MCF 10A (cell line): ENCODE measurements at regions not wholly inside any gene's neighbourhood (a gene's known extent, or its start where the extent isn't known, plus 50 kb on each side); places are given as distances from the start of the nearest gene placed in this dataset.

Source experiments
- BruUV-seq: library from RNA; stranded (reverse); fragments of 400-500 nt; replicated peaks from 2 replicates; lab custom pipeline; 2021; lab: Mats Ljungman, UMichigan
- CTCF ChIA-PET: fragments of 300-600 bp; sonication (Branson Sonifier 250); formaldehyde crosslinking; extraction: SDS; loops from one replicate; lab custom pipeline; 2021; ENCODE audit warnings: antibody characterized with exemption, inconsistent platforms; lab: Yijun Ruan, JAX
- POLR2A ChIA-PET: fragments of 300-600, 350-650 bp; sonication (Branson Sonifier 250); formaldehyde crosslinking; extraction: SDS; loops from one replicate; lab custom pipeline; 2020; ENCODE audit warnings: antibody characterized with exemption, inconsistent platforms; lab: Yijun Ruan, JAX
- DNase-seq: peaks from one replicate; pipeline ENCODE4 v3.0.0-alpha.2; 2018; ENCODE audit not compliant: unreplicated experiment
- H3K27ac Mint-ChIP-seq: one replicate; pipeline ENCODE4 v1.8.0; 2022; ENCODE audit warnings: mild to moderate bottlenecking, low read depth, mixed read lengths; ENCODE audit not compliant: unreplicated experiment
- H3K27me3 Mint-ChIP-seq: one replicate; pipeline ENCODE4 v1.8.0; 2022; ENCODE audit warnings: mixed read lengths; ENCODE audit not compliant: insufficient read depth, unreplicated experiment
- H3K36me3 Mint-ChIP-seq: one replicate; pipeline ENCODE4 v1.8.0; 2022; ENCODE audit warnings: mild to moderate bottlenecking, moderate library complexity, mixed read lengths; ENCODE audit not compliant: insufficient read depth, unreplicated experiment
- H3K4me1 Mint-ChIP-seq: one replicate; pipeline ENCODE4 v1.8.0; 2022; ENCODE audit warnings: mixed read lengths; ENCODE audit not compliant: insufficient read depth, unreplicated experiment
- H3K4me3 Mint-ChIP-seq: one replicate; pipeline ENCODE4 v1.8.0; 2022; ENCODE audit warnings: mild to moderate bottlenecking, moderate library complexity, mixed read lengths; ENCODE audit not compliant: unreplicated experiment
- H3K9me3 Mint-ChIP-seq: one replicate; pipeline ENCODE4 v1.8.0; 2022; ENCODE audit warnings: mixed read lengths; ENCODE audit not compliant: unreplicated experiment
- intact Hi-C: fragments of 100-400 bp; cut with micrococcal nuclease; formaldehyde crosslinking; loops from 2 replicates; pipeline ENCODE4 v1.14.1; 2022
- TF ChIP-seq, protein P1 (sequence below): fragments of 200-600 bp; IDR thresholded peaks from one replicate; pipeline ENCODE4 v1.8.0; 2022; ENCODE audit warnings: antibody characterized with exemption, mild to moderate bottlenecking; ENCODE audit not compliant: unreplicated experiment

DNA sequence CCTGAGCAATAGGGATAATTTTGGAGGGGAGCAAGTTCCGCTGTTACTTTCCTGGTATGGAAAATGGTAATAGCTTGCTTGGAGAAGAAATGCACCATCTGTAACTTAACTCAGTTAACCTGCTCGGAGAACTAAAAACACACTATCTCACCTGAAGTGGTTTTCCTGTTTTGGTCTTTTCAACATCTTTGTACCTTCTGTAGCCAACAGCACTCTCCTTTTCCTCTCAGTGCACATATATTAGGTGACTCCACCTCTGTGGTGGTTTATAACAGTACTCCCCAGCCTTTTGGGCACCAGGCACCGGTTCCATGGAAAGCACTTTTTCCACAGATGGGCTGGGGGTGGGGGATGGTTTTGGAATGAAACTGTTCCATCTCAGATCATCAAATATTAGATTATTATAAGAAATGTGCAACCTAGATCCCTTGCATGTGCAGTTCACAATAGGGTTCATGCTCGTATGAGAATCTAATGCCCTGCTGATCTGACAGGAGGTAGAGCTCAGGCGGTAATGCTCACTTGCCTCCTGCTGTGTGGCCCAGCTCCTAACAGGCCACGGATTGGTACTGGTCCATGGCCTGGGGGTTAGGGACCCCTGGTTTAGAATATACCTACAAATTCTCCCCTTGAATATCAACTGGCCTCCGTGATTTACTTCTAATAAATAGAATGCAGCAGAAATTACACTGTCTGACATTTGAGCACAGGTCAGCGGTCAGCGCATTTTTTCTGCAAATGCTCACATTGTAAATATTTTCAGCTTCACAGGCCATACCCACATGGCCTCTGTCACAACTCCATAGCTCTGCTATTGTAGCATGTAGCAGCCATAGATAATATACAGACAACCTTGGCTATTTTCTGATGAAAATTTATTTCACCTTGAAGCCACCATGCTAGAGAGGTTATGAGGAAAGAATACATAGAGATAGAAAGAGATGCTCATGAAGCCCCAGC lies 83.8 kb upstream of the SUCLG2 start:
- intact Hi-C loops, result no loop called here
- Mint-ChIP-seq H3K27me3 (no peaks in the 10 kb centered on the region), H3K9me3 (no peaks in the 10 kb centered on the region), H3K27ac (no peak overlapping the region), H3K4me3 (no peak overlapping the region), H3K4me1 (no peaks in the 10 kb centered on the region), H3K36me3 (no peaks in the 10 kb centered on the region)
- CTCF ChIA-PET, result no interaction called here
- no TSS peak for BruUV-seq
- TF ChIP-seq, protein P1, sequence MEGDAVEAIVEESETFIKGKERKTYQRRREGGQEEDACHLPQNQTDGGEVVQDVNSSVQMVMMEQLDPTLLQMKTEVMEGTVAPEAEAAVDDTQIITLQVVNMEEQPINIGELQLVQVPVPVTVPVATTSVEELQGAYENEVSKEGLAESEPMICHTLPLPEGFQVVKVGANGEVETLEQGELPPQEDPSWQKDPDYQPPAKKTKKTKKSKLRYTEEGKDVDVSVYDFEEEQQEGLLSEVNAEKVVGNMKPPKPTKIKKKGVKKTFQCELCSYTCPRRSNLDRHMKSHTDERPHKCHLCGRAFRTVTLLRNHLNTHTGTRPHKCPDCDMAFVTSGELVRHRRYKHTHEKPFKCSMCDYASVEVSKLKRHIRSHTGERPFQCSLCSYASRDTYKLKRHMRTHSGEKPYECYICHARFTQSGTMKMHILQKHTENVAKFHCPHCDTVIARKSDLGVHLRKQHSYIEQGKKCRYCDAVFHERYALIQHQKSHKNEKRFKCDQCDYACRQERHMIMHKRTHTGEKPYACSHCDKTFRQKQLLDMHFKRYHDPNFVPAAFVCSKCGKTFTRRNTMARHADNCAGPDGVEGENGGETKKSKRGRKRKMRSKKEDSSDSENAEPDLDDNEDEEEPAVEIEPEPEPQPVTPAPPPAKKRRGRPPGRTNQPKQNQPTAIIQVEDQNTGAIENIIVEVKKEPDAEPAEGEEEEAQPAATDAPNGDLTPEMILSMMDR, result no peak
- no peak for DNase-seq
- POLR2A ChIA-PET, result no interaction called here

DNA sequence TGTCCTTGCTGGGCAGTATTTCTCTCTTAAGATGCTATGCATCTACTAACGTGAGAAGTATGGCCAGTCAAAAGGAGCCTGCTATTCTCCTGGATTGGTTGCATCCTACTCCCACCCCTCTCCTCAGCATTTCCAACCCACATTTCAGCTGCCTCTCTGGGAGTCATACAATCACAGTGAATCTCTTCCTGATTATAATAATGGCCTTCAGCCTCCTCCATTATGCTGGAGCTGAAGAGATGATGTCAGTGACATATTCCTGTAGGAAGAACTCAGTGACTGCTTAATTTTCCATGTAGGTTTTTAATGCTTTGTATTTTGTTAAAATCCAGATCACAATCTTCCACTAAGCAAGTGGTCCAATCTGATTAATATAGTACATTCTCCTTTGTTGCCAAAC lies 82.7 kb upstream of the SUCLG2 start:
- Mint-ChIP-seq H3K4me3 (no peak overlapping the region), H3K36me3 (no peaks in the 10 kb centered on the region), H3K9me3 (no peaks in the 10 kb centered on the region), H3K27ac (no peak overlapping the region), H3K27me3 (no peaks in the 10 kb centered on the region), H3K4me1 (no peaks in the 10 kb centered on the region)
- CTCF ChIA-PET, result no interaction called here
- intact Hi-C loops, result no loop called here
- no peak for DNase-seq
- POLR2A ChIA-PET, result no interaction called here
- TF ChIP-seq, protein P1, result no peak
- BruUV-seq, result no TSS peak

DNA sequence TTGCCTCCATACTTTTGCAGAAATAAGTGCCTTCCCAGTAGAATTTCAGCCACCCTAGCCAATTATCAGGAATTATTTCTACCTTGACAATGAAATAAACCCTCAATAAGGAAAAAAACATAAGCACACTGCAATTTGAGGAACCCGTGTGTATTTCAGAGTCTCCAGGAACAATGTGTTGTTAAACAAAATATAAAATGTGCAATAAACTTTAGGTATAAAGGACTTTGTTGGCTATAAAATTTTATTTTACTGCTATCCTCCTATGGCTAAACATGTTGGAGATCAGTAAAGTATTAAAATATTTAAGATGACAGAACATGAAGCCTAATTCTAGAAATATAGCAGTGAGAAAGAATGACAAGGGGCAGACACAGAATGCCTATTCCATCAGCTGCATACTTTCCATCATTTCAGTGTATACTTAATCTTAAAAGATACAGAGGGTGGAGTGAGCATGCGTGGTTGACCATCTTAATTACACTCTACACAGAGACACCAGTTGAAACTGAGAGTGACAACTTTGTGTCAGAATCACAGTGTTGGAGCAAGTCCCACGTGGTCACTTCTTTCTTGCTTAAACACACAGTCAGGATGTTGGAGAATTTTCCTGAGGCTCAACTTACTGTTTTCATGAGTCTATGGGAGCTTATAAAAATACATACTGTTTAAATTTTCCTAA lies 79.0 kb upstream of the SUCLG2 start:
- TF ChIP-seq, protein P1, result no peak
- no peaks in the 10 kb centered on the region for H3K4me1 Mint-ChIP-seq
- DNase-seq, result no peak
- no peaks in the 10 kb centered on the region for H3K9me3 Mint-ChIP-seq
- ChIA-PET CTCF (no interaction called here), POLR2A (no interaction called here)
- no peak overlapping the region for H3K4me3 Mint-ChIP-seq
- intact Hi-C loops, result no loop called here
- no peaks in the 10 kb centered on the region for H3K27me3 Mint-ChIP-seq
- no TSS peak for BruUV-seq
- H3K27ac Mint-ChIP-seq, result no peak overlapping the region
- H3K36me3 Mint-ChIP-seq, result no peaks in the 10 kb centered on the region

DNA sequence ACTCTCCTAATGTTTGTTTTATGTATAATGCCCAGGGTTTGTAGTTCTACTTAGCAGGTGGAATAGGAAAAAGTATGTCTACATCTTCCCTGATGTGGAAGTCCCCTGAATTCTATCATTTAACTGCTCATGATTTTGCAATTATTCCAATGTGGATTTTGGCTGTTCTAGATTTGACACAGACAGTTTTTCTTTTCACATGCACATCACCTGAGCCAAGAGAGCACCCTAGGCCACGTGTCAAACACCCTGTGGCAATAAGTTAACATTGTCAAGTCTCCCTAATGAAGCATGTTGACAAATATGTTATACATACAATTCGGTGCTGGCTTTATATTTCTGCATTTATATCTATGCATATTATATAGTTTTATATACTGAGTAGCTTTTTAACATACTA lies 70.0 kb upstream of the SUCLG2 start:
- H3K4me3 Mint-ChIP-seq, result no peak overlapping the region
- H3K9me3 Mint-ChIP-seq, result peaks cover 9% of the 10 kb centered on the region
- H3K36me3 Mint-ChIP-seq, result no peaks in the 10 kb centered on the region
- H3K27ac Mint-ChIP-seq, result no peak overlapping the region
- TF ChIP-seq, protein P1, result no peak
- ChIA-PET POLR2A (no interaction called here), CTCF (no interaction called here)
- H3K4me1 Mint-ChIP-seq, result no peaks in the 10 kb centered on the region
- no TSS peak for BruUV-seq
- no peaks in the 10 kb centered on the region for H3K27me3 Mint-ChIP-seq
- DNase-seq, result no peak
- intact Hi-C loops, result no loop called here
